ENCODE measurements at regions not wholly inside any gene's neighbourhood (a gene's known extent, or its start where the extent isn't known, plus 50 kb on each side); places are given as distances from the start of the nearest gene placed in this dataset.
A peak's percentile ranks its signal among the peaks of the same experiment; 100 is the strongest.

GRCh38 chr7:53697913-53698312 lies 662.5 kb downstream of the POM121L12 start:
- H3K4me3 ChIP-seq (ENCODE audit: low read depth, low read length): no peak overlapping the region

GRCh38 chr7:53699215-53699837 lies 663.9 kb downstream of the POM121L12 start:
- no peak overlapping the region for H3K4me3 ChIP-seq (ENCODE audit: low read depth, low read length)

GRCh38 chr7:53719122-53719521 lies 683.7 kb downstream of the POM121L12 start:
- H3K4me3 ChIP-seq (ENCODE audit: low read depth, low read length): no peak overlapping the region

GRCh38 chr7:53740971-53741370 lies 705.5 kb downstream of the POM121L12 start:
- H3K4me3 ChIP-seq (ENCODE audit: low read depth, low read length): no peak overlapping the region

GRCh38 chr7:53743697-53744402 lies 708.4 kb downstream of the POM121L12 start:
- H3K4me3 ChIP-seq (ENCODE audit: low read depth, low read length): no peak overlapping the region

GRCh38 chr7:53744403-53744760 lies 708.9 kb downstream of the POM121L12 start:
- no peak overlapping the region for H3K4me3 ChIP-seq (ENCODE audit: low read depth, low read length)

GRCh38 chr7:53756946-53757345 lies 721.5 kb downstream of the POM121L12 start:
- no peak overlapping the region for H3K4me3 ChIP-seq (ENCODE audit: low read depth, low read length)

GRCh38 chr7:53768186-53768585 lies 732.8 kb downstream of the POM121L12 start:
- no peak overlapping the region for H3K4me3 ChIP-seq (ENCODE audit: low read depth, low read length)

GRCh38 chr7:53771701-53772100 lies 736.3 kb downstream of the POM121L12 start:
- no peak overlapping the region for H3K4me3 ChIP-seq (ENCODE audit: low read depth, low read length)

GRCh38 chr7:53776323-53776722 lies 740.9 kb downstream of the POM121L12 start:
- no peak overlapping the region for H3K4me3 ChIP-seq (ENCODE audit: low read depth, low read length)

- H3K4me3 ChIP-seq (ENCODE audit: low read depth, low read length): no peak overlapping the region
Measured at GRCh38 chr7:53789741-53790140, 752.4 kb upstream of the VSTM2A start.

- no peak overlapping the region for H3K4me3 ChIP-seq (ENCODE audit: low read depth, low read length)
Measured at GRCh38 chr7:53794816-53795215, 747.4 kb upstream of the VSTM2A start.

GRCh38 chr7:53800746-53801145 lies 741.4 kb upstream of the VSTM2A start:
- H3K4me3 ChIP-seq (ENCODE audit: low read depth, low read length): no peak overlapping the region

- no peak overlapping the region for H3K4me3 ChIP-seq (ENCODE audit: low read depth, low read length)
Measured at GRCh38 chr7:53806119-53806518, 736.1 kb upstream of the VSTM2A start.

- H3K4me3 ChIP-seq (ENCODE audit: low read depth, low read length): no peak overlapping the region
Measured at GRCh38 chr7:53811555-53812079, 730.6 kb upstream of the VSTM2A start.

- no peak overlapping the region for H3K4me3 ChIP-seq (ENCODE audit: low read depth, low read length)
Measured at GRCh38 chr7:53812135-53812534, 730.0 kb upstream of the VSTM2A start.

GRCh38 chr7:53835301-53835700 lies 706.9 kb upstream of the VSTM2A start:
- H3K4me3 ChIP-seq (ENCODE audit: low read depth, low read length): no peak overlapping the region

GRCh38 chr7:53877688-53878087 lies 664.5 kb upstream of the VSTM2A start:
- no peak overlapping the region for H3K4me3 ChIP-seq (ENCODE audit: low read depth, low read length)

GRCh38 chr7:53900856-53901528 lies 641.2 kb upstream of the VSTM2A start:
- no peak overlapping the region for H3K4me3 ChIP-seq (ENCODE audit: low read depth, low read length)

- H3K4me3 ChIP-seq (ENCODE audit: low read depth, low read length): no peak overlapping the region
Measured at GRCh38 chr7:53904355-53904754, 637.8 kb upstream of the VSTM2A start.

GRCh38 chr7:53917637-53918036 lies 624.5 kb upstream of the VSTM2A start:
- H3K4me3 ChIP-seq (ENCODE audit: low read depth, low read length): no peak overlapping the region

GRCh38 chr7:53920011-53920410 lies 622.2 kb upstream of the VSTM2A start:
- peak overlapping the region; percentile 1 for H3K4me3 ChIP-seq (ENCODE audit: low read depth, low read length)

All from iPS-11a (cell line).